ENCODE measurements at regions not wholly inside any gene's neighbourhood (a gene's known extent, or its start where the extent isn't known, plus 50 kb on each side); places are given as distances from the start of the nearest gene placed in this dataset.

DNA sequence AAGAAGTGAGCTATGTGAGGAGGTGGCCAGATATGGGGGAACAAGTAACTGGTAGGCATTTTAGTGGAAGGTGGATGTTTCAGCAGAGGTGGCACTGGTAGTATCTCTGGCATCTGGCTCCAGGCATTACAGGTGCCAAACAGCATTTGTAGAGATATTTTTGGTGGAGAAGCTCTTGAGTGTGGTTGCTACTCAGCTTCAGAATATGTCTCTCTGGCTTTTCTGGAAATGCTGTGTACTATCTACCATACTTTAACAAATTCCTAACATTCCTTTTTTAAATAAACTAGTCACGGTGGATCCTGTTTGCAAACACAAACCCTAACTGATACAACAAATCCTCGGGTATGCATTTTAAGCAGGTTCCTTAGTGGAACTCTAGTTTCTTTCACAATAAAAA, 128.0 kb downstream of the BARX2 start:
- no peak for DNase-seq
- Mint-ChIP-seq H3K9me3 (ENCODE audit: insufficient read depth) (peaks cover 3% of the 10 kb centered on the region), H3K4me1 (no peaks in the 10 kb centered on the region), H3K27me3 (no peaks in the 10 kb centered on the region), H3K4me3 (no peak overlapping the region), H3K27ac (no peak overlapping the region)
- no peaks in the 10 kb centered on the region for H4K20me1 ChIP-seq (ENCODE audit: control insufficient read depth, insufficient read depth, low read length, poor library complexity, severe bottlenecking)
- WGBS (ENCODE audit: insufficient coverage) = no CpG with 5 or more reads among the region's 2 CpGs
- POLR2A ChIA-PET = no interaction called here
- no peaks in the 10 kb centered on the region for H3K4me1 ChIP-seq (ENCODE audit: control insufficient read depth in 2 of 2, insufficient read depth in 2 of 2, low read length in 2 of 2)
- no peaks in the 10 kb centered on the region for H3K27me3 ChIP-seq (replicated peaks in 1 of 4; ENCODE audit: control extremely low read depth in 1 of 4, control insufficient read depth in 3 of 4, insufficient read depth in 4 of 4, low read length in 3 of 4)
- H3K27ac ChIP-seq (ENCODE audit: low read length in 2 of 2) = no peak overlapping the region
- no peak overlapping the region for H2AFZ ChIP-seq (ENCODE audit: insufficient read depth, low read depth, low read length, poor library complexity, severe bottlenecking)
- ATAC-seq (ENCODE audit: low read depth) = no peak
- no peak overlapping the region for H3K4me3 ChIP-seq (ENCODE audit: control extremely low read depth in 1 of 5, extremely low read depth in 1 of 5, insufficient read depth in 1 of 5, low read depth in 2 of 5, low read length in 4 of 5)
- H3K79me2 ChIP-seq (ENCODE audit: control insufficient read depth, insufficient read depth, low read length) = no peaks in the 10 kb centered on the region
- TF ChIP-seq, protein P1, sequence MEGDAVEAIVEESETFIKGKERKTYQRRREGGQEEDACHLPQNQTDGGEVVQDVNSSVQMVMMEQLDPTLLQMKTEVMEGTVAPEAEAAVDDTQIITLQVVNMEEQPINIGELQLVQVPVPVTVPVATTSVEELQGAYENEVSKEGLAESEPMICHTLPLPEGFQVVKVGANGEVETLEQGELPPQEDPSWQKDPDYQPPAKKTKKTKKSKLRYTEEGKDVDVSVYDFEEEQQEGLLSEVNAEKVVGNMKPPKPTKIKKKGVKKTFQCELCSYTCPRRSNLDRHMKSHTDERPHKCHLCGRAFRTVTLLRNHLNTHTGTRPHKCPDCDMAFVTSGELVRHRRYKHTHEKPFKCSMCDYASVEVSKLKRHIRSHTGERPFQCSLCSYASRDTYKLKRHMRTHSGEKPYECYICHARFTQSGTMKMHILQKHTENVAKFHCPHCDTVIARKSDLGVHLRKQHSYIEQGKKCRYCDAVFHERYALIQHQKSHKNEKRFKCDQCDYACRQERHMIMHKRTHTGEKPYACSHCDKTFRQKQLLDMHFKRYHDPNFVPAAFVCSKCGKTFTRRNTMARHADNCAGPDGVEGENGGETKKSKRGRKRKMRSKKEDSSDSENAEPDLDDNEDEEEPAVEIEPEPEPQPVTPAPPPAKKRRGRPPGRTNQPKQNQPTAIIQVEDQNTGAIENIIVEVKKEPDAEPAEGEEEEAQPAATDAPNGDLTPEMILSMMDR (IDR thresholded peaks at IDR 0.05) = no peak
- no peak for TF ChIP-seq EZH2 (IDR thresholded peaks at IDR 0.05; ENCODE audit: borderline replicate concordance, insufficient read depth, low read depth, low read length, poor library complexity, severe bottlenecking)
- CTCF ChIA-PET = no interaction called here
- H3K4me2 ChIP-seq (replicated peaks; ENCODE audit: low read depth, low read length, poor library complexity, severe bottlenecking) = no peak overlapping the region
- H3K9me3 ChIP-seq (ENCODE audit: control extremely low read depth in 1 of 3, control insufficient read depth in 2 of 3, insufficient read depth in 1 of 3, low read length in 2 of 3) = peaks cover 0 to 3% (median 0%) of the 10 kb centered on the region in 3 donors
- H3K9ac ChIP-seq (ENCODE audit: low read length) = no peak overlapping the region
- no peaks in the 10 kb centered on the region for H3K36me3 ChIP-seq (replicated peaks in 1 of 2; ENCODE audit: control extremely low read depth in 1 of 2, control insufficient read depth in 1 of 2, extremely low read depth in 1 of 2, insufficient read depth in 2 of 2, low read length in 1 of 2)
- intact Hi-C loops (cut with micrococcal nuclease) = no loop called here

DNA sequence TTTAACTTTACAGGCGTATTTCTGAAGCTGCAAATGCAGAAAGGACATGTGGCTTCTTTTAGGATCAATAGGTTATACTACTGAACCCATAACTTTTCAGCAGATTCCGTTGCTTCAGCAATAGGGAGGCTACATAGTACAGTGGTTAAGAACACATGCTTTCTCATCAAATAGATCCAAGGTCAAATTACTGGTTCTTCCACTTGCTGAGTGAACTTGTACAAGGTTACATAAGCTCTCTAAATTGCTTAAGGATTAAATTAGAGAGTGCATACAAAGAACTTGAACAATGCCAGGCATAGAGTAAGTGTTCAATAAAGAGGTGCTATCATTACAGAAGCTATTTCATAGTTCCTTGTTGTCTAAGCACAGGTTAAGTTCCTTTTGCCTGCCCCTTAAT, 129.6 kb downstream of the BARX2 start:
- no peaks in the 10 kb centered on the region for H3K4me1 ChIP-seq (ENCODE audit: control insufficient read depth in 2 of 2, insufficient read depth in 2 of 2, low read length in 2 of 2)
- ChIA-PET POLR2A (no interaction called here), CTCF (no interaction called here)
- no peak overlapping the region for H3K4me3 ChIP-seq (ENCODE audit: control extremely low read depth in 1 of 5, extremely low read depth in 1 of 5, insufficient read depth in 1 of 5, low read depth in 2 of 5, low read length in 4 of 5)
- no peaks in the 10 kb centered on the region for H4K20me1 ChIP-seq (ENCODE audit: control insufficient read depth, insufficient read depth, low read length, poor library complexity, severe bottlenecking)
- Mint-ChIP-seq H3K4me3 (no peak overlapping the region), H3K4me1 (no peaks in the 10 kb centered on the region), H3K27ac (no peak overlapping the region), H3K9me3 (ENCODE audit: insufficient read depth) (peaks cover 3% of the 10 kb centered on the region), H3K27me3 (no peaks in the 10 kb centered on the region)
- WGBS (ENCODE audit: insufficient coverage) = no CpG with 5 or more reads among the region's 2 CpGs
- H3K36me3 ChIP-seq (replicated peaks in 1 of 2; ENCODE audit: control extremely low read depth in 1 of 2, control insufficient read depth in 1 of 2, extremely low read depth in 1 of 2, insufficient read depth in 2 of 2, low read length in 1 of 2) = no peaks in the 10 kb centered on the region
- H3K79me2 ChIP-seq (ENCODE audit: control insufficient read depth, insufficient read depth, low read length) = no peaks in the 10 kb centered on the region
- H3K27ac ChIP-seq (ENCODE audit: low read length in 2 of 2) = no peak overlapping the region
- no peak for DNase-seq
- no peaks in the 10 kb centered on the region for H3K27me3 ChIP-seq (replicated peaks in 1 of 4; ENCODE audit: control extremely low read depth in 1 of 4, control insufficient read depth in 3 of 4, insufficient read depth in 4 of 4, low read length in 3 of 4)
- intact Hi-C loops (cut with micrococcal nuclease) = no loop called here
- ATAC-seq (ENCODE audit: low read depth) = no peak
- H3K9ac ChIP-seq (ENCODE audit: low read length) = no peak overlapping the region
- H3K4me2 ChIP-seq (replicated peaks; ENCODE audit: low read depth, low read length, poor library complexity, severe bottlenecking) = no peak overlapping the region
- no peak overlapping the region for H2AFZ ChIP-seq (ENCODE audit: insufficient read depth, low read depth, low read length, poor library complexity, severe bottlenecking)
- TF ChIP-seq, protein P1 (IDR thresholded peaks at IDR 0.05) = no peak
- TF ChIP-seq EZH2 (IDR thresholded peaks at IDR 0.05; ENCODE audit: borderline replicate concordance, insufficient read depth, low read depth, low read length, poor library complexity, severe bottlenecking) = no peak
- no peaks in the 10 kb centered on the region for H3K9me3 ChIP-seq (ENCODE audit: control extremely low read depth in 1 of 3, control insufficient read depth in 2 of 3, insufficient read depth in 1 of 3, low read length in 2 of 3)

All from B cell (primary cell).